ENCODE measurements at regions not wholly inside any gene's neighbourhood (a gene's known extent, or its start where the extent isn't known, plus 50 kb on each side); places are given as distances from the start of the nearest gene placed in this dataset.
A peak's percentile ranks its signal among the peaks of the same experiment; 100 is the strongest.

- no peak for DNase-seq (ENCODE audit: low spot score)
Observed at GRCh38 chr3:177569193-177569592, 371.9 kb upstream of the TBL1XR1 start.

- no peak for DNase-seq (ENCODE audit: low spot score)
Observed at GRCh38 chr3:177569875-177570657, 372.8 kb upstream of the TBL1XR1 start.

GRCh38 chr3:177571271-177571943, 374.1 kb upstream of the TBL1XR1 start:
- no peak for DNase-seq (ENCODE audit: low spot score)

GRCh38 chr3:177571944-177572315, 374.6 kb upstream of the TBL1XR1 start:
- DNase-seq (ENCODE audit: low spot score): peak; percentile 26

- DNase-seq (ENCODE audit: low spot score): peak; percentile 57
Observed at GRCh38 chr3:177574222-177574856, 377.1 kb upstream of the TBL1XR1 start.

- no peak for DNase-seq (ENCODE audit: low spot score)
Observed at GRCh38 chr3:177576746-177577145, 379.5 kb upstream of the TBL1XR1 start.

- no peak for DNase-seq (ENCODE audit: low spot score)
Observed at GRCh38 chr3:177578488-177578887, 381.2 kb upstream of the TBL1XR1 start.

GRCh38 chr3:177579419-177579818, 382.1 kb upstream of the TBL1XR1 start:
- DNase-seq (ENCODE audit: low spot score): no peak

GRCh38 chr3:177580437-177580836, 383.2 kb upstream of the TBL1XR1 start:
- no peak for DNase-seq (ENCODE audit: low spot score)

GRCh38 chr3:177585271-177585670, 388.0 kb upstream of the TBL1XR1 start:
- no peak for DNase-seq (ENCODE audit: low spot score)

- DNase-seq (ENCODE audit: low spot score): no peak
Observed at GRCh38 chr3:177589041-177589650, 391.9 kb upstream of the TBL1XR1 start.

GRCh38 chr3:177589911-177590381, 392.7 kb upstream of the TBL1XR1 start:
- peak; percentile 62 for DNase-seq (ENCODE audit: low spot score)

GRCh38 chr3:177590826-177591225, 393.5 kb upstream of the TBL1XR1 start:
- DNase-seq (ENCODE audit: low spot score): no peak

GRCh38 chr3:177591379-177591778, 394.1 kb upstream of the TBL1XR1 start:
- DNase-seq (ENCODE audit: low spot score): no peak

GRCh38 chr3:177594096-177594495, 396.8 kb upstream of the TBL1XR1 start:
- DNase-seq (ENCODE audit: low spot score): no peak

- no peak for DNase-seq (ENCODE audit: low spot score)
Observed at GRCh38 chr3:177595530-177596188, 398.4 kb upstream of the TBL1XR1 start.

GRCh38 chr3:177596248-177596815, 399.1 kb upstream of the TBL1XR1 start:
- no peak for DNase-seq (ENCODE audit: low spot score)

- no peak for DNase-seq (ENCODE audit: low spot score)
Observed at GRCh38 chr3:177596816-177597271, 399.6 kb upstream of the TBL1XR1 start.

- no peak for DNase-seq (ENCODE audit: low spot score)
Observed at GRCh38 chr3:177597311-177598096, 400.2 kb upstream of the TBL1XR1 start.

- no peak for DNase-seq (ENCODE audit: low spot score)
Observed at GRCh38 chr3:177598097-177598833, 401.0 kb upstream of the TBL1XR1 start.

Data from iPS-NIHi11 (cell line).